NCI-H1092 treated with DMSO at 0.1 percent for 48 hours (cell line): ENCODE measurements at regions not wholly inside any gene's neighbourhood (a gene's known extent, or its start where the extent isn't known, plus 50 kb on each side); places are given as distances from the start of the nearest gene placed in this dataset.

ENCODE experiments used
- DNase-seq: peaks from one replicate; lab custom pipeline; 2025; lab: John Stamatoyannopoulos, UW

DNA sequence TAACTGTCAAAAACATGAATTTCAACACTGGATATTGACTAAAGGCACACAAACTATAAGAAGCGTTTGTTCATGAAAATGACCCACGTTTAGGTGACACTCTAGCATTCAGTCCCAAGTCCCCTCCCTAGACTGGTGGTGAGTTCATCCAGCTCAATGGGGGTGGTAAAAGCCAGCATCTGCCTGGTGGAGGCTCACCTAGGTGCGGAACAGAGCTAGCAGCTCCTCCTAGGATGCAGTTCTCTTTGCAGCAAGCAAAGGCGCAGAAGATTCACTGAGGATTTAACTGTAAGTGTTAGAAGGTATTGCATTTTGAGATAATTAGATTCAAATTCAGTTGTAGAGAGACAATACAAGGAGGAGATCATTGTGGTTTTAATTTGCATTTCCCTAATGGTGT, 87.6 kb downstream of the VSTM2A start:
- no peak for DNase-seq

GRCh38 chr7:54622696-54623309, 80.6 kb downstream of the VSTM2A start:
- no peak for DNase-seq
